GM12872 (cell line): ENCODE measurements at regions not wholly inside any gene's neighbourhood (a gene's known extent, or its start where the extent isn't known, plus 50 kb on each side); places are given as distances from the start of the nearest gene placed in this dataset.
A peak's percentile ranks its signal among the peaks of the same experiment; 100 is the strongest.

Experiments
- TF ChIP-seq, protein P1 (sequence below): IDR thresholded peaks from 3 replicates; pipeline ENCODE4 v1.5.1; 2011; ENCODE audit warnings: low read depth, mild to moderate bottlenecking, low read length, moderate library complexity; ENCODE audit not compliant: insufficient read depth

DNA sequence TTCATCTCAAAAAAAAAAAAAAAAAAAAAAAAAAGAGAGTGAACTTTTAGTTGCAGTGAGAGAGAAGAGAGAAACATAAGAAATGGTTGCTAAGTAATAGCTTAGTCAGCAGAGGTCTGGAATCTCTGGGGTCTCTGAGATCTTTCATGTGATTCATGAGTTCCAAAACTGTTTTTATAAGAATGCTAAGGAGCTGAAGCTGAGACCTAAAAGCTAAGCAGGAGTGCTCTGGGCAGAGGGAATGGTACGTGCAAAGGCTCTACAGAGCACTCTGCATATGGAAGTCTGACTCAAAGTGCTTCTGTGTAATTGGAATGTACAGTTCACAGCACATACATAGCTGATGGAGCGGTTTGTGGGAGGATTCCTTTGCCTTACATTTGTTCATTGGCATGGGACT, 66.3 kb upstream of the LRIG1 start:
- TF ChIP-seq, protein P1, sequence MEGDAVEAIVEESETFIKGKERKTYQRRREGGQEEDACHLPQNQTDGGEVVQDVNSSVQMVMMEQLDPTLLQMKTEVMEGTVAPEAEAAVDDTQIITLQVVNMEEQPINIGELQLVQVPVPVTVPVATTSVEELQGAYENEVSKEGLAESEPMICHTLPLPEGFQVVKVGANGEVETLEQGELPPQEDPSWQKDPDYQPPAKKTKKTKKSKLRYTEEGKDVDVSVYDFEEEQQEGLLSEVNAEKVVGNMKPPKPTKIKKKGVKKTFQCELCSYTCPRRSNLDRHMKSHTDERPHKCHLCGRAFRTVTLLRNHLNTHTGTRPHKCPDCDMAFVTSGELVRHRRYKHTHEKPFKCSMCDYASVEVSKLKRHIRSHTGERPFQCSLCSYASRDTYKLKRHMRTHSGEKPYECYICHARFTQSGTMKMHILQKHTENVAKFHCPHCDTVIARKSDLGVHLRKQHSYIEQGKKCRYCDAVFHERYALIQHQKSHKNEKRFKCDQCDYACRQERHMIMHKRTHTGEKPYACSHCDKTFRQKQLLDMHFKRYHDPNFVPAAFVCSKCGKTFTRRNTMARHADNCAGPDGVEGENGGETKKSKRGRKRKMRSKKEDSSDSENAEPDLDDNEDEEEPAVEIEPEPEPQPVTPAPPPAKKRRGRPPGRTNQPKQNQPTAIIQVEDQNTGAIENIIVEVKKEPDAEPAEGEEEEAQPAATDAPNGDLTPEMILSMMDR, result no peak

DNA sequence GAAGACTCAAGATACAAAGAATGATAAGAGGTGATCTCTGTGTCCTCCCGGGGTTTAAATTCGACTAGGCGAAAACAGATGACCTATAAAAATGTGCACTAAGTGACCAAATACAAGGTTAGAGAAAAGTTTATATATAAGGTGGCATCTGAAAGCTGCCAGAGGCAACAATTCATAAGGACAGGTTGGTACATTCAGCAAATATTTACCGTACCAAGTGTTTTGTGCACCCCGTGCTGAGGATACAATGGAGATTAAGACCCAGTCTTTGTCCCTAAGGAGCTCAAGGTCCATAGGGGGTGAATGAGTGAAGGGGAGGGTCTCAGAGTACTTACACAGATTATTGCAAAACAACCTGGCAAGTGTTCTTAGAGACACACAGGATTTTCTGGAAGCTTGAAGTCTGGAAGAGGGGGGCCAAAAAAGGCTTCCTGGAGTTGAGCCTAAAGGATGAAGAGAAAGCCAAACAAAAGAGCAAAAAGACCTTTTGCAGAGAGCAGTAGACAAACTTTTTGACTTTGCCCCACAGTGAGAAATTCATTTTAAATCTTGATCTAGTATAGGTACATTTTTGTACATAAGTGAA, 71.4 kb upstream of the LRIG1 start:
- TF ChIP-seq, protein P1, result no peak

DNA sequence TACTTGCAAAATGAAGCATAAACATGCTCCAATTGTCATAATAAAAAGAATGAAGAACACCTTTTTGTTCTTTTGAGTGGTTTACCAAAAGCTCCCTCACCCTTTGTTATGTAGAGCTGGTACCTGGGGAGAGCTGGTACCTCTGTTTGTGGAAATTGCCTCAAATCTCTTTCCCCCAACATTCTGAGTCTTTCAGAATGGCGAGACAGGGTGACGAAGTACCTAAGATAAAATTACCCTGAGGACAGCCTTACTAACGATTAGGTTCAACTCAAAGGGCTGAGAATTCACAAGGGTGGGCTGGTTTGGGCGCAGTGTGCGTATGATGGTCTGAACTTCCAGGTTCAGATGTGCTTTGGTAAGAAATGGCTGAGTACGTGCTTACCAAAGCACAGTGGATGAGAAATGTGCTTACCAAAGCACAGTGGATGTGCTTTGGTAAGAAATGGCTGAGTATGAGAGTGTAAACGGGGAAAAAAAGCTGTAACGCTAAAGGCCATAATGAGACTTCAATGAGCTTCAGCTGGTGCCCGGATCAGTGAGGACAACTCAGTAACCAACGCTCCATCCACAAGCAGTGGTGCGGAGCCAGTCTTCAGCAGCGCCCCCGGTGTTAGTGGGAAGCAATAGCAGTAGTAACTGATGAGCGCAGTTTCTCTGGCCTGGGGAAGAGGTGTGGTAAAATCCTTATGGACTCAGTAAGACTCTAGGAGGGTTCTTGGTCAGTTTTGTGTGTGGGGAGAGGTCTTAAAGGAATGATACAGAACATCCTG, 72.3 kb upstream of the LRIG1 start:
- TF ChIP-seq, protein P1, result peak; percentile 73

DNA sequence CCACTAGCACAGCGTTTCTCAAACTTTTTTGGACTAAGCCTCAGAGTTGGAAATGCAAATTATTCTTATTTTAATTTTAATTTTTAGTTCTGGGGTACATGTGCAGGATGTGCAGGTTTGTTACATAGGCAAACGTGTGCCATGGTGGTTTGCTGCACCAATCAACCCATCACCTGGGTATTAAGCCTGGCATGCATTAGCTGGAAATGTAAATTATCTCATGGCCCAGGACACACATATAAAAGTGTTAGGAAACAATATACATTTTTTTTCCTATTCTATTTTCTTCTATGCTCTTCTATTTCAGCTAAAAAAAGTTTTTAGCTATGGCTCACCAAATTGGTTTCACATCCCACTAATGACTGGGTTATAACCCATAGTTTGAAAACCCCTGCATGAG, 73.3 kb upstream of the LRIG1 start:
- TF ChIP-seq, protein P1, result no peak

DNA sequence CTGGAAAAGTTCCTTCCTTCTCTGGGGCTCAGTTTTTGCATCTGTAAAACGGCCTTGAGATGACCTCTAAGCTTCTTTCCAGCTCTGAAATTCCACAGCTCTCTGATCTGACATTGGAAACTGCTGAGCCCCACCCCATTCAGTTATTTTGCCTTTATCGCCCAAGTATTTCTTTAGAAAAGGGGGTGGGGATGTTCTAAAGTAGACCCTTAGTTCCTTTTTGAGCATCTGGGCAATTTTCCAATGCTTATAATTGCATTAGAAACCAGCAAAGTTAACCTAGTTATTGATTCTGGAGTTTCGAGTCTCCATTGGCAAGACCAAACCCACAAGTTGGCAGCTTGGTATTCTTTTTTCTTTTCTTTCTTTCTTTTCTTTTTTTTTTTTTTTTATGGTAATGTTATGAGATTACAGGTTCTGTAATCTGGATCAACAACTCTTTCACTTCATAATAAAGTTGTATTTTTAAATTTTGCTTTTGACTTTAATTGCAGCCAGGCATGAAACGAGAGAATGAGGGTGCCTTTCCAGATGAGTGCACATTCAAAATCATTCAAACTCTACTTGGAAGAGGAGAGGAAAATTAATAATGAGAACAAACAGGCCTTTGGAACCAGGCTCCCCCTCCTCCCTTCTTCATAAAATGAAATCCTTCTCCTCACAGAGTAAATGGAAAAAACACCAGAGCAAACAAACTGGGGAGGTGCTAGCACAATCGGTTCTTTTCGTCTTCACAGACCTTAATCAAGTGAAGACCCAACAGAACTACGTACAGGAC, 76.8 kb upstream of the LRIG1 start:
- TF ChIP-seq, protein P1, result no peak

DNA sequence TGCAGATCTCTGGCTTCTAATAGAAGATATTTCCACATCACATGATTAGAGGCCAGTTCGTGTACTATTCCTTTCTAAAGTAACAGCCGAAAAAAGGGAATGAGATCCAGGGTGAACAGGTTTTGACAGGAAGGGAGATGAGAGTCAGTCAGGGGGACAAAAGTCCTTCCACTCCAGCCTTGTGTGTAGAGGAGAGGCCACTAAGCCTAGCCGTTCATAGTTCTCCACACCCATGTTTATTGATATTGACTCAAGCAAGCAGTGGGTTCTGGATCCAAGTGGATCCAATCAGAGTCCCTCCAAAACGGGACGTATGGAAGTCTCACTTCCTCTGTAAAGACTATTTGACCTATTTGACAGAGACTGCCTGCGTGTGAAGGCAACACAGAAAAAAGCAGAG, 80.4 kb upstream of the LRIG1 start:
- TF ChIP-seq, protein P1, result no peak

DNA sequence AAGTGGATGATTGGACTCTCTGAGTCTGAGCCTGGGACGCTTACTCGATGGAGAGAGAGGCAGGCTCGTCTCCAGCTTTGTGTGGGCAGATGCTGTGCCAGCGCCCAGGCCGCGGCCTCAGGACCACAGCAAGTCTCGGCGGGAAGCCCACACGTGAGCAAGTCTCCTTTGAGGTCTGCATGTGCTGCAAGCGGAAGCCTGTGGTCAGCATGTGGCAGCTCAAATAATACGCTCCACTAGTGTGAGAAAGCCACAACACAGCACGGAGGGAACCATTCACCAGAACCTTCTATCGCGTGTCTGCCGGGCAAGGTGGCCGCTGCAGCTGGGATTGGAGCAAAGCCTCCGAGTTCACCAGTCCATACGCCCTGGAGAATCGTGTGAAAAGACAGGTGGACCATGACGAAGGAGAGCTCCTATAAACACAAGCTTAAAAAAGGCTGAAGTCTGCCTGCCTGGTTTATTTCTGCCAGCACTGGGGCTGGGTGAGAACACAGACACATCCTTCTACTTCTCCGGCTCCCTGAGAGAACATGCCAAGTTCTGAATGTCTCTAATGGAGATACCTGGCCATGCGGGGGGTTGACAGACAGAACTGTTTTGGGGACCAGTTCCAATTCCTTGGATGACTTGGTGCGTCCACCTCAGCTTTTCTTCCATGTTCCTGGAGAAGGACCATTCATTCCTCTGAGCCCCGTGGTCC, 82.0 kb upstream of the LRIG1 start:
- TF ChIP-seq, protein P1, result no peak
